ENCODE measurements at regions not wholly inside any gene's neighbourhood (a gene's known extent, or its start where the extent isn't known, plus 50 kb on each side); places are given as distances from the start of the nearest gene placed in this dataset.
A peak's percentile ranks its signal among the peaks of the same experiment; 100 is the strongest.

DNA sequence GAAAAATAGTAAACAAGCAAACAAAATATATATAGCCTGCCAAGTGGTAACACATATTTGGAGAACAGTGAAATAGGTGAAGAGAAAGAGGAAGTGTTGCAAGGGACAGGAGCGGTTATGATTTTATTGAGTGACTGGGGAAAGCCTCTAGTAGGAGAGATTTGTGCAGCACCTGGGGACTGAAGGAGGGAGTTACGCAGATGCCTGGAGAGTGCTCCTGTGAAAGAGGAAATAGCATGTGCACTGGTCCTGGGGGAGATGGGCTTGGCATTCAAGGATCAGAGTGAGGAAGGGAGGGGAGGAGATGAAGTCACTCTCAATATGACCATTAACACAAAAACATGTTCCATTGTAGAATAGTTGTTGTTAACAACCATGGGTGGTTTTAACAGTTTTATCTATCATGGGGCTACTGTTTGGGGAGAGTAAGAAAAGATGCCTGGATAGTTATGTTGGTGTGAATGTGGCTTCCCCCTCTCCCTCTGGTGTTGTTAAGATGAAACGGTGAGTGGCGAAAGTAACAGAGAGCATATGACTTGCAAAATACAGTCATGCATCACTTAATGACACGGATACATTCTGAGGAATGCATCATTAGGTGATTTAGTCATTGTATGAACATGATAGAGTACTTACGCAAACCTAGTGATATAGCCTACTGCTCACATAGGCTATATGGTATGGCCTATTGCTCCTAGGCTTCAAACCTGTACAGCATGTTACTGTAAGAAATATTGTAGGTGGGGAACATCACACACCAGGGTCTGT, 251.7 kb upstream of the ARGLU1 start:
- intact Hi-C loops (cut with DNase I) = no loop called here
- ATAC-seq (no peak), DNase-seq (ENCODE audit: low spot score) (no peak)

DNA sequence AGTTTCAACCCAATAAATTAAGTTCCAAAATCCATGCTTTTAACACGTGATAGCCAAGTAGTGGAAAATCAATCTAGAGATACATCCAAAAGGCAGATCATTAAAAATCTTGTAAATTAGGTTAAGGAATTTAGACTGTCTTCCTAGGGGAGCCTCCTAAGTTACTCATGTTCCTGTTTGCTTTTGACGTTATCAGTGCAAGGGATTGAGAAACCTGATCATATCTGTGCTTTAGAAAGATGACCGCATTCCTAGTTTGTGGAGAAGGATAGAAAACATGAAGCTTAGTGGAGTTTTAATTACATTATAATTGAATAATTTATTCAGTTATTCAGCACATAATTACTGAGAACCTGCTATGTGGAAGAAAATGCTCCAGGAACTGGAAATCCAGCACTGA, 251.0 kb upstream of the ARGLU1 start:
- intact Hi-C loops (cut with DNase I) = no loop called here
- DNase-seq (ENCODE audit: low spot score) (no peak), ATAC-seq (no peak)

DNA sequence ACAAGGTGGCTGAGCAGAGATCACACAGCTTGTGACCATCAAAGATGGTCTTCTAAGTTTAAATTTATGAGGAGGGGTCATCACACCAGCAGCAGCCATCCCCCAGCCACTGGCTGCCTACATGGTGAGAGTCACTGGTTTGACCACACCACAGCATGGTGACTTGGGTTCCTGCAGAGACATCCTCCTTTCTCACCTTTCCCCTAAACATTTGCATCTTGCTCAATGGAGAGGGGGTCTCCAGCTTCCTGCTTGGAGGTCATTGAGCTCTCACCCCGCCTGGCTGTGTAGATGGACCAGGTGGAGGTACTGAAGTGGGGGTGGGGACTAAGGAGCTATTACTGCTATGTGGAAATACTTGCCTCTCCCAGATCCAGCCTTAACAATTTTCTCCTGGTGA, 247.6 kb upstream of the ARGLU1 start:
- no peak for ATAC-seq
- DNase-seq (ENCODE audit: low spot score) = no peak
- intact Hi-C loops (cut with DNase I) = no loop called here

DNA sequence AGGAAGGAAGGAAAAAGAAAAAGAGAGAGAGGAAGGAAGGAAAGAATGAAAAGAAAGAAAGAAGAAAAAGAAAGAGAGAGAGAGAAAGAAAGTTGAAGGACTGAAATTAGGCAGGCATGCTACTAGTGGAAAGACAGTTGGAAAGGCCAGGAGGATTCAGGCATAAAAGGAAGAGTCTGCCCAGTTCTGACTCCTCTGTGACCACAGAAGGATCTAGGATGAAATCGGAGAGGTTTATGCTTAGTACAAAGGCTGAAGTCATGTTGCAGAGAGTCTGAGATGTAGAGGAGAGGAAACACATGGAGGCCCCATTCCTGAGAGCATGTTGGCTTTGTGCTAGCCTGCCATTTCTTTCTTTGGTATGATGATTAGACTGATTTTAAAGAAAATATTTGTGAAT, 246.5 kb upstream of the ARGLU1 start:
- intact Hi-C loops (cut with DNase I) = no loop called here
- no peak for DNase-seq (ENCODE audit: low spot score)
- ATAC-seq = no peak

DNA sequence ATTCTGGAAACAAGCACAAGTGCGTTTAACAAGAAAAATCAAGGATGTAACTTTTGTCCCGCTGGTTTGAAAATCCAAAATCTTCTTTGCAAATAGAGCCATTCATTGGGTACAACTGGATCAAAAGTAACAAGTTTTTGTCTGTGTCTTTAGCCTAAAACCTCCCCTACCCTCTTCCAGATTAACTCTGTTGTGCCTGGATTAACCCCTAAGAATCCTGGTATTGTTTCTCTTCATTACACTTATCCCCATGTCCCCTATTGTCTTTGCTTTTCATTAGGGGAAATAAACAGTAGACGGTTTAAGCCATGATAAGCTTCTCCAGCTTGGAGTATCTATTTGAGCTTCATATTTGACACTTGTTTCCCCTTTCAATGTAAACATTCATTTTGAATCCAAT, 242.1 kb upstream of the ARGLU1 start:
- DNase-seq (ENCODE audit: low spot score) = no peak
- intact Hi-C loops (cut with DNase I) = no loop called here
- no peak for ATAC-seq

DNA sequence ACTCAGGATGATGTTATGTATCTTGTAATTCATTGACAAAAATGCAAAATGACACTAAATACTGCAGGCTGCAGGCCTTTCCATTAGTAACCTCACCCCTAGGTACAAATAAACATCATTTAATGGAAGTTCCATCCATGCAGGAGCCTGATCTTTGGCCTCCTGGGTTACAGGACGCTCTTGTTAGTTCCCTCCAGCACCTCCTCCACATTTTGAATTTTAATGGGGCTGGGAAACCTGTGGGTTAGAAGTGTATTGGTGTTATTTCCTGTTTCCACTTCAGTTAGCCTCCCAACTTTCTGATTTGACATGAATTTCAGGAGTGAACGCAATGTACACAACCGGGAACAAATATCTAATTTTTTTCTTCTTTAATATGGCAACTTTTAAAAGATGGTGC, 237.1 kb upstream of the ARGLU1 start:
- no peak for DNase-seq (ENCODE audit: low spot score)
- intact Hi-C loops (cut with DNase I) = no loop called here
- no peak for ATAC-seq

DNA sequence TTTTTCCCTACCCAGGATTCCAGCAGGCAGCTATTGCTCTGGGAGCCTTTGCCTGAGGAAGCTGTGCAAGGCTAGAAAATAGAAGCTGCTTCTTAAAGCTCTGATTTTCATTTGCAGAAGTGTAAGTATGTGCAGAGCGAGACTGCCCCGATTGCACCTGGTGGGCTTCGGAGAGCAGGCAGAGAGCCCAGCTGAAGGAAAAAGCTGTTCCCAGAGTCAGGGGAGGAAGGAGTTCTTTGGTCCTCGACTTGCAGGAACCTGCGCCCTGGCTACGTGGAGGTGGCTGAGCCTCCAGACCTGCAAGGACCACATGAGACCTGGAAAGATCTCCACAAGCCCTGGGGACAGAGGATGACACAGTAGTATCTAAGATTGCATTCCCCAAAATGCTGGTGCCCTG, 235.0 kb upstream of the ARGLU1 start:
- ATAC-seq = no peak
- no peak for DNase-seq (ENCODE audit: low spot score)
- intact Hi-C loops (cut with DNase I) = no loop called here

DNA sequence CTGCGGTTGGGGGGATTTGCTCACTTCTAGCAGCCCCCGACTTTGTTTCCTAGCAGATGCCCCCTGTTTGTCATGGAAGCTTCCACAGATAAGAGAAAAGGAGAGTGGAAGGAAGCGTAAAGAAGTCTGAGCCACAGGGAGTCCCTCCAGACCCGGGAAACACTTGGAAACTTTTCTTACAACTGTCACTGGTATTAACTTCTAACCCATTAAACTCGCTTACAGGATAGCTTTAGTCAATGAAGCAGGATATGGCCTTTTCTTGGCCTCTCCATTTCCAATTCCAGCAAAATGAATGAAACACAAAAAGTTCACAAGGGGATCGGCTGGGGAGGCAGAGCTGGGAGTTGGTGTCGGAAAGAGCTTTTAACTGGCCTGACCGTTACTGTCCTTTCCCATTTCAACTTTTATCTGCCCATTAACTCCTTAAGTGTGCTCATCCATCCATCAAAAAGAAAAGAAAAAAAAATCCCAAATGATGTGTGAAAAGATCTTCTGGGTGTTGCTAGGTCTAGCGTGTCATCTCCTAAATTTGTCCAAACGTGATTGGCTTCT, 231.9 kb upstream of the ARGLU1 start:
- no peak for DNase-seq (ENCODE audit: low spot score)
- ATAC-seq = no peak
- intact Hi-C loops (cut with DNase I) = no loop called here

DNA sequence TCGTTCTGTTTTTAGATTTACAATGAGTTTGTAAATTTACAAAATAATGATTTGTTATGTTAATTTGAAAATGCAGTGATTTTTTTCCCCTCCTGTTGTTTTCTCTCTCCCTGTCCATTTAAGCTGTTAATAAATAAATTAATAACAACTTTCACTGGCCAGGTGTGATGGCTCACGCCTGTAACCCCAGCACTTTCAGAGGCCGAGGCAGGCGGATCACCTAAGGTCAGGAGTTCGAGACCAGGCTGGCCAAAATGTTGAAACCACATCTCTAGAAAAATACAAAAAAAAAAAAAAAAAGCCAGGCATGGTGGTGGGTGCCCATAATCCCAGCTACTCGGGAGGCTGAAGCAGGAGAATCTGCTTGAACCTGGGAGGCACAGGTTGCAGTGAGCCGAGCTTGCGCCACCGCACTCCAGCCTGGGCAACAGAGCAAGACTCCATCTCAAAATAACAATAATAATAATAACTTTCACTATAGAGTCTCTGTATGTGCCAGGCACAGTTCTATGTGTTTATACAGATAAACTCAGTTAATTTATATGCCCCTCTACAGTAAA, 229.2 kb upstream of the ARGLU1 start:
- intact Hi-C loops (cut with DNase I) = no loop called here
- DNase-seq (ENCODE audit: low spot score) (no peak), ATAC-seq (no peak)

DNA sequence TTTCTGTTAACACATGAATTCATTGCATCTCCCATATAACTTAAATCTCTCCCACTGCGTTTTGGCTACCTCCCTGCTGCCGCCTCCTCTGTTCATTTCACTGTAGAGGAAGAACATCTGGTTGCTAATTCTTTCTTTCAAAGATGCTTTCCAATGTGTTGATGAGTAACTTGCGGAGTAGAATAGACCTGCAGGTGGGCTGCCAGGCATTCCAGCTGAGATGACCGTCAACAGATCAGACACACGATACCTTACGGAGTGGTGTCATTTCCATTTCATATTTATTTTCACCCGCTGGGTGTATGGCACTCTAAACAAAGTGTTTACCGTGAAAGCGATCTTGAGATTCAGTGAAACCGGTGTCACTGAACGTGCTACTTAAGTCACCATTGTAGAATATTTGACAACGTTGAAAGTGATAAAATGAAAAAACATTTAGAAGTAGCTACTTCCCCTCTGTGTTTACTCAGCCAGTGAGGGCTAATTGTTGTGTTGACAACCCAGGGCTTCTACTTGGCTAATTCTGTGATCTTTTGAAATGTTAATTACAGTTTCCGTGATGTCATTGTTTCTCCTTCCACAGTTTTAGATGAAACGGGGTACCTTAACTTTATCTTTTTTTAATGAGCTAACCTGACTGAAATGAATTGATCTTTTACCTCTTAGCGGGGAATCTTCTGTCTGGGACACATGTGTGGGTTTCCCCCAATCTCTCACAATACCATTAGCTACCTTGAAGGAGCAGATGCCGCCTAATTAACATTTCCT, 228.5 kb upstream of the ARGLU1 start:
- ATAC-seq (no peak), DNase-seq (ENCODE audit: low spot score) (no peak)
- intact Hi-C loops (cut with DNase I) = no loop called here

DNA sequence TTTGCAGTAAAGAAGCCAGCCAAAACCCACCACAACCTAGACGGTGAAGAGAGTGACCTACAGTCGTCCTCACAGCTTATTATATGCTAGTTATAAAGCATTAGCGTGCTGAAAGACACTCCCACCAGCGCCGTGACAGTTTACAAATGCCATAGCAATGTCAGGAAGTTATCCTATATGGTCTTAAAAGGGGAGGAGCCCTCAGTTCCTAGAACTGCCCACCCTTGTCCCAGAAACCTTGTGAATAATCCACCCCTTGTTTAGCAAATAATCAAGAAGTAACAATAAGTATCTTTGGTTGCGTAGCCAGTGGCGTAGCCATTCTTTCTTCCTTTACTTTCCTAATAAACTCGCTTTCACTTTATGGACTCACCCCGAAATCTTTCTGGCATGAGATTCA, 227.9 kb upstream of the ARGLU1 start:
- intact Hi-C loops (cut with DNase I) = no loop called here
- no peak for ATAC-seq
- DNase-seq (ENCODE audit: low spot score) = no peak

DNA sequence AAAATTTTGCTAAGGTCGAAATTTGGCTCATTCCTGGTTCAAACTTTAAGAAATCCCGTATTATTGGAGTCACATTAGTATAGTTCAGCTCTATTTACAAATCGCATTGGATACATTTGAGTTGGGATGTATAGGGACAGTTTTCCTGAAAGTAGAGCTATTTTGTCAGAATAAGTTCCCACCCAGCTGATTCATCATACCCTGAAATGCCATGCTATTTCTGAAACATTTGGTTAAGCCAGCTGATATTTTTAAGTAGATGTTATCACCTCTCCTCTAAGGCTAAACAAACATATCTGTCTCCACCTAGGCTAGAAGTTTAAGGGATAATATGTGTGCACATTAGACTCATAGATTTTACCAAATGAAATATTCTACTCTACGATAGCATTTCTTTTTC, 226.2 kb upstream of the ARGLU1 start:
- DNase-seq (ENCODE audit: low spot score) (no peak), ATAC-seq (no peak)
- intact Hi-C loops (cut with DNase I) = no loop called here

DNA sequence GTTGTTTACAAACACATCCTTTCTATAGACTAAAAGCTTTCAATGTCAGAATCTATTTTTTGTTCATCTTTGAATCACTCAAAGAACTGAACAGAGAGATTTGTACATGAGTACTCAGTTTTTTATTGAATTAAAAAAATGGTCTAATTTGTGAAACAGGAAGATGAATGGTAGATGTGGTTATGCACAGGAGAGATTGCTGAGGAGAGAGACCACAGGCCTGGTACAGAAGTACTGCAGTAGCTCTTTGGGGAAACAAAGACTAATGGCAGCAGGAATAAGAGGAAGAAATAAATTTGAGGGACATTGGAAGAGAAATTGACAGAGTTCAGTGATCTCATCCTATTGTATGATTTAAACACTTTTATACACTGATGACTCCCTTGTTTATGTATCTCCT, 222.0 kb upstream of the ARGLU1 start:
- intact Hi-C loops (cut with DNase I) = no loop called here
- ATAC-seq = no peak

DNA sequence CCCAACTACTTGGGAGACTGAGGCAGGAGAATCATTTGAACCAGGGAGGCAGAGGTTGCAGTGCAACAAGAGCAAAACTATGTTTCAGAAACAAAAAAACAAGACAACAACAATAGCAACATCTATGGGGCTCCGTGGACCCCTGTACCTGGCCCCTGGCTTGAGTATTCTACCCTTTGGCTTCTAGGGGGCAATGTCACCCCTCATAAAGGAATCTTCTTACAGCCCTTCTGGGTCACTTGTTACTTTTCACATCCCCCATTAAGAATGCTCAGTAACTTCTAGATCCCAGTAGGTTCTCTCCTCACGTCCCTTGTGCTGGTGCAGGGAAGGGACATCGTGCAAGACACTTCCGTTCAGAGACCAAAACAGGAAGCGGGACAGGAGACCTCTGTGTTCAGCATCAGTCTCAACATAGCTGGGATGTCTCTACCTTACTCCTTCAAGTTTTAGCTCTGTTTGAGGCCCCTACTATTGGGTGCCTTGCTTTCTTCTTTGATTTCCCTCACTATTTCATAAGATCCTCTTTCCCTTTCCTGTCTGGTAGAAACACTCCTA, 218.1 kb upstream of the ARGLU1 start:
- intact Hi-C loops (cut with DNase I) = no loop called here
- ATAC-seq = no peak

More for the DNA sequence above, 222.0 kb upstream of the ARGLU1 start:
- DNase-seq (ENCODE audit: low spot score) = no peak

DNA sequence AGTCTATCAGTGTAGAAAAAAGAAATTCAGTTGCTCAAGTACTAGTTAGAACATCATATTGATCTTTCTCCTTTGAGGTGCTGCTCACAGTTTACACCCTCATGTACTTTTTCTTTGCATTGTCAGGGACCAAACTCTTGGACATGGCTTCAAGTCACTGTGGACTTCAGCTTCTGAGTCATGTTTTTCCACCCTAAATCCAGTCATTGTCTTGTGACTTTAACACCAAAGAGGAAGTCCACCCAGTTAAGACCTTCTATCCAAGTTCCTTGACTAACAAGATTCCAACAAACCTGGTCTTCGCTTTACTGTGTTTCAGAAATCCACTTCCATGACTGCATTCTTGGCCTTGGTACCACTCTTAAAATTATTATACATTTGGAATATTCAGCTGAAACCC, 206.7 kb upstream of the ARGLU1 start:
- intact Hi-C loops (cut with DNase I) = no loop called here
- DNase-seq (ENCODE audit: low spot score) (no peak), ATAC-seq (no peak)

More for the DNA sequence above, 218.1 kb upstream of the ARGLU1 start:
- DNase-seq (ENCODE audit: low spot score) = no peak

DNA sequence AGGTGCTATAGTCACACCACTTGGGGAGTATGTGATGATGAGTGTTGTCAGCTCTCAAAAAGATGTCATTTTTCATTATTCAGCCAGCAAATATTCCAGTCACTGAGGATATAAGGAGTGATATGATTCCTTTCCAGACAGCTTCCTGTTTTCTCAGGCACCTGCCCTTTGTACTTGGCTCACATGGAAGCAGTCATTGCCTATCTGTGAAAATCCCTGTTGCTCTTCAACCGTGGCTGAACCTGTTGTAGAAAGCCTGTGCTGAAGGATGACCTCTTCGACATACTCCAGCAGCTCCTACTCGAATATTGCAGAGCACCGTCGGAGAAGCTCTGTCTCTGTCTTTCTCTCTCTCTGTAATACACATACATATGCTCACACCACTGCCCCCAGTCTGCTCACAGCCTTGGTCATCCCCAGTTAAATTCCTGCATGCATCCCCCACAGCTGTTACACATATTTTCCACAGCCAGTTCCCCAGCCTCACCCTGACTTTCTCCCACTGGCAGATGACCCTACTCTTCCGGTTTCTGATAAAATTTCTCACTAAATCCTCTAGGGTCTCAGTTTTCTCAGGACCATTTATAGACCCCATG, 204.2 kb upstream of the ARGLU1 start:
- no peak for ATAC-seq
- no peak for DNase-seq (ENCODE audit: low spot score)
- intact Hi-C loops (cut with DNase I) = no loop called here

DNA sequence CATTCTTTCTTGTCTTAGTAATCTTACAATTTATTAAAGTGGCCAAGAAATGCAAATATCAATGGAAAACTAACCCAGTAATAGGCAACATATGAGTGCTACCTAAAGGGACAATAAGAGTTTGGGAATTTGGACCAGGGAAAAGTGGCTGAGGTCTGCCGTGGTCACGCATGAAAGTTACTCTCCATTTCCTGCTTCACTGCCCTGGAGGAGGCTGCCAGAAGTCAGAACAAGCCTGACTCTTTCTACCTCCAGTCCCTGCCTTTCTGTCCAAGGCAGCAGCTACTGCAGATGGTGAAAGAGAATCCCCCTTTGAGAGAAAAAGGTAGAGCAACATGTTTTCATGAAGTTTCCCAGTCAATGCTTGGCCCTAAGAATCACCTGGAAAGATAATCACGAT, 201.1 kb upstream of the ARGLU1 start:
- intact Hi-C loops (cut with DNase I) = no loop called here
- ATAC-seq (no peak), DNase-seq (ENCODE audit: low spot score) (no peak)

DNA sequence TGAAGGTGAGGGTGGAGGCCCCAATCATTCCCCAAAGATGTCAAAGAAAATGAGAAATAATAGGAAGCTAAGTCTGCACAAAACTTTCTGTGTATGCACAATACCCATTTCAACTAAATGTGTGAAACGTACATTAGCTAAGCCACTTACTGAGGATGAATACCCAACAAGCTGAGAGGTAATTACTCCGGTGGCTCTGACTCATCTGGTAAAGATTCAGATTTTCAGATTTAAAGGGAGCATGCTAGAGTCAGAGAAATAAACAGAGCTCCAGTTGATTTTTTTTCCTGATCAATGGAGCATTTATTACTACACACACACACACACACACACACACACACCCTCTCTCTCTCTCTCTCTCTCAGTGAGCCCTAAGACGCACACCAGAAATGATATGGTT, 194.8 kb upstream of the ARGLU1 start:
- DNase-seq (ENCODE audit: low spot score) = no peak

DNA sequence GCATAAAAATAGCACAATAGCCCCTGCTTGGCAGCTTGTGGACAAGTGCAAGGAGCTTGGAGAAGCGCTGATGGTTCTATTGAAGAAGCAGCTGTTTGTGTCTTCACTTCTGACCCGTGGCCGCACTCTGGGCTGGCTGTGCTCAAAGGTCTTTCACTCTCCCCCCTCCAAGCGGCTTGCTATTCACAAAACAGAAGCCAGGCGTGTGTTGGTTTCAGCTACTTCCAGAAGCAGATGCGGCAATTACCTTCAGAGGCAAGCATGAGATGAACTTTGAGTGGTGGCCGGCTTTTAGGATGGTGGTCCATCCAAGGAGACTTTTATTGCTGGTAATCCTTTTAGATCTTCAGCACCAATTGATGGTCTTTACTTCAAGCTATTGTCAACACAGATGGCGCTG, 188.5 kb upstream of the ARGLU1 start:
- ATAC-seq (peak; percentile 65), DNase-seq (ENCODE audit: low spot score) (no peak)
- intact Hi-C loops (cut with DNase I) = no loop called here

More for the DNA sequence above, 194.8 kb upstream of the ARGLU1 start:
- ATAC-seq = no peak
- intact Hi-C loops (cut with DNase I) = no loop called here
